Activated CD4-positive, alpha-beta T cell treated with anti-CD3 and anti-CD28 coated beads, Interleukin-2, amount 10 ng/mL, durations not matched to agents 7 days and 5 days (primary cell): ENCODE measurements at regions not wholly inside any gene's neighbourhood (a gene's known extent, or its start where the extent isn't known, plus 50 kb on each side); places are given as distances from the start of the nearest gene placed in this dataset.
"Not testable (repeated sequence)": the region's sequence is repeated elsewhere in the genome, so short reads cannot be mapped to it uniquely, and the experiment has no call there.

Source experiments
- CTCF ChIA-PET: fragments of 350-600 bp; sonication (Branson Sonifier 250); formaldehyde crosslinking; loops from one replicate; lab custom pipeline; 2021; ENCODE audit warnings: antibody characterized with exemption; lab: Charles Lee
- POLR2A ChIA-PET: fragments of 350-600 bp; sonication (Branson Sonifier 250); formaldehyde crosslinking; loops from one replicate; lab custom pipeline; 2021; ENCODE audit warnings: antibody characterized with exemption; lab: Charles Lee
- DNase-seq: peaks from one replicate; pipeline ENCODE4 v3.0.0-alpha.2; 2020
- H3K27ac Mint-ChIP-seq: one replicate; pipeline ENCODE4 v1.8.0; 2021; ENCODE audit warnings: mild to moderate bottlenecking, moderate library complexity, mixed read lengths
- H3K27me3 Mint-ChIP-seq: one replicate; pipeline ENCODE4 v1.8.0; 2021; ENCODE audit warnings: mixed read lengths
- H3K36me3 Mint-ChIP-seq: one replicate; pipeline ENCODE4 v1.8.0; 2021; ENCODE audit warnings: low read depth, mixed read lengths
- H3K4me1 Mint-ChIP-seq: one replicate; pipeline ENCODE4 v1.8.0; 2021; ENCODE audit warnings: mixed read lengths
- H3K4me3 Mint-ChIP-seq: one replicate; pipeline ENCODE4 v1.8.0; 2021; ENCODE audit warnings: mild to moderate bottlenecking, moderate library complexity, mixed read lengths
- H3K9me3 Mint-ChIP-seq: one replicate; pipeline ENCODE4 v1.8.0; 2021; ENCODE audit warnings: mixed read lengths

DNA sequence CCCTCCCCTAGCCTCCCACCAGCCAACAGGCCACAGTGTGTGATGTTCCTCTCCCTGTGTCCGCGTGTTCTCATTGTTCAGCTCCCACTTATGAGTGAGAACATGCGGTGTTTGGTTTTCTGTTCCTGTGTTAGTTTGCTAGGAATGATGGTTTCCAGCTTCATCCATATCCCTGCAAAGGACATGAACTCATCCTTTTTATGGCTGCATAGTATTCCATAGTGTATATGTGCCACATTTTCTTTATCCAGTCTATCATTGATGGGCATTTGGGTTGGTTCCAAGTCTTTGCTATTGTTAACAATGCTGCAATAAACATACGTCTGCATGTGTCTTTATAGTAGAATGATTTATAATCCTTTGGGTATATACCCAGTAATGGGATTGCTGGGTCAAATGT is 239.0 kb upstream of the EXOC2 start:
- CTCF ChIA-PET, H3K36me3 Mint-ChIP-seq, H3K4me3 Mint-ChIP-seq, H3K27ac Mint-ChIP-seq, DNase-seq, H3K4me1 Mint-ChIP-seq, POLR2A ChIA-PET, H3K9me3 Mint-ChIP-seq, H3K27me3 Mint-ChIP-seq: not testable (repeated sequence)

DNA sequence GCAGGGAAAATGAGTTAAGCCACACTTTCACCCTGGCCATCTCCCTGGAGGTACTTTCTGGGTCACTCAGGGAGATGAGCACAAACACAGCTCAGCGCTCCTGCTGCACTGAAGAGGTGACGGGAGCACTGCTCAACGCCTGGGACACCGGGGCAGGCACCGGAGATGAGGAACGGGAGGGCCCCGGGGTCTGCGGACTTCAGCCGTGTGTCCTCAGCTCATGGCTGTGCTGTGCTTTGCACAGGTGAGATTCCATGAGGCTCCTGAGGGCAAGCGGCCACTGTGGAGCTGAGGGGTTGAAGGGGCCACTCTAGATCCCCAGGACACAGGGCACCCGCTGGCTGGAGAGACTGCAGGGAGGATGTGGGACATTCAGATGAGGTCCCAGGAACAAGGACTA is 234.2 kb upstream of the EXOC2 start:
- Mint-ChIP-seq H3K4me3 (no peak overlapping the region), H3K9me3 (no peaks in the 10 kb centered on the region), H3K27ac (no peak overlapping the region), H3K4me1 (no peaks in the 10 kb centered on the region), H3K36me3 (no peaks in the 10 kb centered on the region), H3K27me3 (peaks cover 2% of the 10 kb centered on the region)
- DNase-seq: no peak
- POLR2A ChIA-PET: no interaction called here
- CTCF ChIA-PET: no interaction called here

GRCh38 chr6:925656-926213 is 232.8 kb upstream of the EXOC2 start:
- Mint-ChIP-seq H3K4me3 (no peak overlapping the region), H3K4me1 (no peaks in the 10 kb centered on the region), H3K27ac (no peak overlapping the region), H3K9me3 (peaks cover 4% of the 10 kb centered on the region), H3K36me3 (no peaks in the 10 kb centered on the region), H3K27me3 (peaks cover 2% of the 10 kb centered on the region)
- no peak for DNase-seq
- CTCF ChIA-PET: no interaction called here
- POLR2A ChIA-PET: no interaction called here

DNA sequence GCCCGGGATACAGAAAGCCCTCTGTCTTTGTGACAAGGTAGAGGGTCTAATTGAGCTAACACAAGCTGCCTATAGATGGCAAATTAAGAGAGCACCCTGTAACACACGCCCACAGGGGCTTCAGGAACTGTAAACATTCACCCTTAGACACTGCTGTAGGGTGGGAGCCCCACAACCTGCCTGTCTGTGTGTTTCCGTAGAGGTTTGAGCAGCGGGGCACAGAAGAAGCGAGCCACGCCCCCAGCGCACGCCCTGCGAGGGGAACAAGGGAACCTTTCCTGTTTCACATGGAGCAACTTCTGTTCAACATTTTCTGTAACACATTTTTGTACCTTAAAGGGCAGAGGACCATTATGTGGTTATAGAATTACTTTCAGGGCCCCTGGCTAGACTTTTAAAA is 231.7 kb upstream of the EXOC2 start:
- POLR2A ChIA-PET: no interaction called here
- no peaks in the 10 kb centered on the region for H3K27me3 Mint-ChIP-seq
- H3K4me1 Mint-ChIP-seq: no peaks in the 10 kb centered on the region
- H3K36me3 Mint-ChIP-seq: no peaks in the 10 kb centered on the region
- H3K9me3 Mint-ChIP-seq: peaks cover 7% of the 10 kb centered on the region
- CTCF ChIA-PET: no interaction called here
- DNase-seq: no peak
- H3K4me3 Mint-ChIP-seq: no peak overlapping the region
- H3K27ac Mint-ChIP-seq: no peak overlapping the region

DNA sequence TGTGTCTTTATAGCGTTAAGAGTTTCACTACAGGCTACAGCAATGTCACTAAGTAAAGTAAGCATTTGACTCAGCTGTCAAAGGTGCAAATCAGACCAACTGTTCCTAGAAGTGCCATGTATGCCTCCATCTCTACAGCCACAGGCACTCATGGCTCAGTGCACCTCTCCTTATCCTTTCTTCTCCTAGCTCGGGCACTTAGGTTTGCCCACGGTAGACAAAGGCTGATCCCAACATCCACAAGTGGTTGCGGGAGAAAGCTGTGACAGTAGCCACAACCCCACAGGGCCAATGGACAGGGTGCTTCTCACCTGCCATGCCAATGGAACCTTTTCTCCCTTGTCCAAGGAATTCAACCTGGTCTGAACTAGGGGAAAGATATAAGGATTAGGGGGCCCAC is 228.5 kb upstream of the EXOC2 start:
- Mint-ChIP-seq H3K27ac (no peak overlapping the region), H3K27me3 (peaks cover 3% of the 10 kb centered on the region), H3K4me3 (no peak overlapping the region), H3K36me3 (no peaks in the 10 kb centered on the region), H3K9me3 (peaks cover 17% of the 10 kb centered on the region), H3K4me1 (no peaks in the 10 kb centered on the region)
- CTCF ChIA-PET: no interaction called here
- no peak for DNase-seq
- POLR2A ChIA-PET: no interaction called here

DNA sequence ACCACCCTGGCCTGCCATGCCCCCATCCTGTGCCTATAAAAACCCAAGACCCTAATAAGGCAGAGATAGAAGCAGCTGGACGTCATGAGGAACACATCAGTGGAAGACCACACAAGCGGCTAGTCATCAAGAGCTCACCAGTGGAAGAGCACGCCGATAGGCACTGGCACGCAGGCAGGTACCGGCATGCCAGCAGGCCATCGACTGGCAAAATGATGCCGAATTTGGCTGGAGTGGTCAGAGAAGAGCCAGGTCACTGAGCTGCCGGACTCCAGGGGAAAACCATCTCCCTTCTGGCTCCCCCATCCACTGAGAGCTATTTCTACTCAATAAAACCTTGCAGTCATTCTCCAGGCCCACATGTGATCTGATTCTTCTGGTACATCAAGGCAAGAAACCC is 227.6 kb upstream of the EXOC2 start:
- no peaks in the 10 kb centered on the region for H3K36me3 Mint-ChIP-seq
- H3K4me3 Mint-ChIP-seq: no peak overlapping the region
- peaks cover 17% of the 10 kb centered on the region for H3K9me3 Mint-ChIP-seq
- H3K27ac Mint-ChIP-seq: no peak overlapping the region
- ChIA-PET POLR2A (no interaction called here), CTCF (no interaction called here)
- peaks cover 3% of the 10 kb centered on the region for H3K27me3 Mint-ChIP-seq
- DNase-seq: no peak
- H3K4me1 Mint-ChIP-seq: no peaks in the 10 kb centered on the region

DNA sequence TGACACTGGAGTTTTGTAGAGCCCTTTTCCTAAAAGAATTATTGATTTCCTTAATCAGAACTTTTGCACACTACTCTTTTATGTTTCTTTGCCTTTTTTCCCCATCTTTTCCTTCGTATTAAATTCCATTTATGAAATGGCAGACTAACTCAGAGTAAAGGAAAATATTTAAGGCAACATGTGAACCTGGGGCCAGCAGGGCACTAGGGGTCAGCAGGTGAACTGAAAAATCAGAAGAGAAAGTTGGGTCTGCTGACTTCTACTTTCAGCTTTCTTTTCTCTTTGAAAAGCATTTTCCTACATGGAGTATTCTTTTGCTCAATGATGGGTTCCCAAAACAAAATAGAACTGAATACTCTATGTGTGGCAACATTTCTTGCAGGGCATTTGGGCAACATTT is 226.6 kb upstream of the EXOC2 start:
- no peak overlapping the region for H3K4me3 Mint-ChIP-seq
- H3K4me1 Mint-ChIP-seq: no peaks in the 10 kb centered on the region
- no peaks in the 10 kb centered on the region for H3K36me3 Mint-ChIP-seq
- peaks cover 3% of the 10 kb centered on the region for H3K27me3 Mint-ChIP-seq
- ChIA-PET CTCF (no interaction called here), POLR2A (no interaction called here)
- peaks cover 17% of the 10 kb centered on the region for H3K9me3 Mint-ChIP-seq
- no peak overlapping the region for H3K27ac Mint-ChIP-seq
- DNase-seq: no peak

- Mint-ChIP-seq H3K4me3 (no peak overlapping the region), H3K27me3 (peaks cover 8% of the 10 kb centered on the region), H3K9me3 (peaks cover 17% of the 10 kb centered on the region), H3K36me3 (no peaks in the 10 kb centered on the region), H3K4me1 (no peaks in the 10 kb centered on the region), H3K27ac (no peak overlapping the region)
- DNase-seq: no peak
- ChIA-PET CTCF (no interaction called here), POLR2A (no interaction called here)
These were observed 225.0 kb upstream of the EXOC2 start for GRCh38 chr6:917939-918338.

- no peaks in the 10 kb centered on the region for H3K4me1 Mint-ChIP-seq
- H3K9me3 Mint-ChIP-seq: peaks cover 17% of the 10 kb centered on the region
- no peak overlapping the region for H3K4me3 Mint-ChIP-seq
- CTCF ChIA-PET: no interaction called here
- H3K27ac Mint-ChIP-seq: no peak overlapping the region
- no peak for DNase-seq
- H3K36me3 Mint-ChIP-seq: no peaks in the 10 kb centered on the region
- peaks cover 8% of the 10 kb centered on the region for H3K27me3 Mint-ChIP-seq
- POLR2A ChIA-PET: no interaction called here
These were observed 224.4 kb upstream of the EXOC2 start for GRCh38 chr6:917296-917695.

GRCh38 chr6:916131-916530 is 223.2 kb upstream of the EXOC2 start:
- H3K4me1 Mint-ChIP-seq: no peaks in the 10 kb centered on the region
- DNase-seq: no peak
- ChIA-PET POLR2A (no interaction called here), CTCF (interaction anchor here (0.6 kb wide), 1 partner anchor 289 kb away, joined by 3 read pairs; no protein-coding TSS in a partner anchor)
- H3K4me3 Mint-ChIP-seq: no peak overlapping the region
- no peak overlapping the region for H3K27ac Mint-ChIP-seq
- H3K27me3 Mint-ChIP-seq: peaks cover 11% of the 10 kb centered on the region
- H3K9me3 Mint-ChIP-seq: peaks cover 13% of the 10 kb centered on the region
- no peaks in the 10 kb centered on the region for H3K36me3 Mint-ChIP-seq

DNA sequence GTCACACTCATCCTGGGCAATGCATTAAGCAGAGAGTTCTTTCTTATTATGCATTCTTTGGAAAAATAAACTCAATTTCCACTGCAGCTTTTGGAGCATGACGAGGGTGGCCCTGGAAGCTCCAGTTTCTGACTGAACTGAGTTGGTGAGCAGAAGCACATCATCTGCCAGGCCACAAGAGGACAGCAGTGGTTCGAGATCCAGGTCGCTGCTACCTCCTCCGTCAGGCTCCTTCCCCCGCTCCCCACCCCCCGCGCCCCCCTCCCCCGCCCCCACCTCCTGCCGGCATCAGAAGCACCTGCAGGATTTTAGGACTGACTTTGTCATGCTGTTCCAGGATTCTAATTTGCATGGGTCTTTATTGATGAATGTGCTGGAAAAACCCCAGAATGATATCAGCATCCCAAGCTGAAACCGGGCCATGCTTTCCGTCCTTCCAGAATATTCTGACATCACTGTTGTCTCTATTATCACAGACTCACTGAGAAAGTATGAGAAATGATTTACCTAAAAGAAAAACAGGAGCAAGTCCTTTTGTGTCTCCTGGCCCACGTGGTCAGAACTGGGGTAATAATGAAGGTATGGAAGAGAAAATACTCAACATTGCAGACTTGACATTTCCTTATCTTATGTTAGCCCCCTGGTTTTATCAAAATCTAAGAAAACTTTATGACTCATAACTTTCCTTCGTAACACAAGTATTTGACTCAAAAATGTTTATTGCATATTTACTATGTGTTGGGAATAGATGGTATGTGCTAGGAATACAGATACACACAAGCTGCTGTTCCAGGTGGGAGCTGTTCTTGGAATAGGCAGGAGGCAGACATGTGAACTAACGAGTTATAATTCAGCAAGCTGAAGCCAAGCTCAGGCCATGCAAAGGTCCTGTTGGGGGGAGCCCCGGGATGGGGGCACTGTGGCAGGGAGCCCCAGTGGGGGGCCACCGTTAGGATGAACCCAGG is 220.2 kb upstream of the EXOC2 start:
- Mint-ChIP-seq H3K27me3 (peaks cover 11% of the 10 kb centered on the region), H3K27ac (no peak overlapping the region), H3K4me3 (no peak overlapping the region), H3K9me3 (peaks cover 3% of the 10 kb centered on the region), H3K4me1 (no peaks in the 10 kb centered on the region), H3K36me3 (no peaks in the 10 kb centered on the region)
- ChIA-PET CTCF (no interaction called here), POLR2A (no interaction called here)
- no peak for DNase-seq

GRCh38 chr6:907928-908327 is 215.0 kb upstream of the EXOC2 start:
- Mint-ChIP-seq H3K27ac (no peak overlapping the region), H3K4me1 (no peaks in the 10 kb centered on the region), H3K4me3 (no peak overlapping the region), H3K9me3 (no peaks in the 10 kb centered on the region), H3K36me3 (no peaks in the 10 kb centered on the region), H3K27me3 (peaks cover 4% of the 10 kb centered on the region)
- ChIA-PET POLR2A (no interaction called here), CTCF (no interaction called here)
- DNase-seq: no peak

- H3K27me3 Mint-ChIP-seq: peaks cover under 1% of the 10 kb centered on the region
- no peak for DNase-seq
- no peak overlapping the region for H3K4me3 Mint-ChIP-seq
- H3K4me1 Mint-ChIP-seq: no peaks in the 10 kb centered on the region
- ChIA-PET POLR2A (no interaction called here), CTCF (no interaction called here)
- no peaks in the 10 kb centered on the region for H3K9me3 Mint-ChIP-seq
- no peak overlapping the region for H3K27ac Mint-ChIP-seq
- no peaks in the 10 kb centered on the region for H3K36me3 Mint-ChIP-seq
These were observed 214.0 kb upstream of the EXOC2 start for GRCh38 chr6:906920-907319.
